Esophagus squamous epithelium (tissue), 5 donors: ENCODE measurements at regions not wholly inside any gene's neighbourhood (a gene's known extent, or its start where the extent isn't known, plus 50 kb on each side); places are given as distances from the start of the nearest gene placed in this dataset.
A peak's percentile ranks its signal among the peaks of the same experiment; 100 is the strongest.

Experiments used
- DNase-seq: peaks from one replicate; lab custom pipeline; 2025; lab: John Stamatoyannopoulos, UW
- H3K27ac ChIP-seq, 4 donors: fragments of 200-600 bp; sonication (generic); one replicate each; pipeline ENCODE4 v1.5.1; 2016 to 2019; ENCODE audit warnings: mild to moderate bottlenecking in 1 of 4
- H3K27me3 ChIP-seq, 4 donors: fragments of 200-600 bp; sonication (generic); 1 replicate in 3 of 4; 2 replicates in 1 of 4; pipeline versions ENCODE4 v1.5.1 to v1.6.0; 2017 to 2021; ENCODE audit warnings: antibody characterized with exemption in 1 of 4
- H3K36me3 ChIP-seq, 3 donors: fragments of 200-600 bp; sonication (generic); one replicate each; pipeline ENCODE4 v1.5.1; 2016 to 2019
- H3K4me1 ChIP-seq, 3 donors: fragments of 200-600 bp; sonication (generic); one replicate each; pipeline ENCODE4 v1.5.1; 2017 to 2019
- H3K4me3 ChIP-seq, 4 donors: fragments of 200-600 bp; sonication (generic); 1 replicate in 3 of 4; 2 replicates in 1 of 4; pipeline ENCODE4 v1.5.1; 2016 to 2019; ENCODE audit warnings: mild to moderate bottlenecking in 2 of 4, moderate library complexity in 1 of 4
- H3K9me3 ChIP-seq, 3 donors: fragments of 200-600 bp; sonication (generic); one replicate each; pipeline ENCODE4 v1.5.1; 2016 to 2019
- CTCF ChIP-seq, 6 experiments: fragments of 450-650 bp in 4 of 6; fragments of 200-600 bp in 2 of 6; sonication (generic) in 2 of 6; IDR thresholded peaks; one replicate each; pipeline ENCODE4 v1.5.1; 2016 to 2019; ENCODE audit warnings: antibody characterized with exemption in 6 of 6, mild to moderate bottlenecking in 4 of 6, moderate library complexity in 4 of 6
- POLR2A ChIP-seq, 4 donors: fragments of 450-650 bp; IDR thresholded peaks; one replicate each; pipeline ENCODE4 v1.6.1; 2017; ENCODE audit warnings: antibody characterized with exemption in 4 of 4, mild to moderate bottlenecking in 4 of 4, moderate library complexity in 3 of 4
- WGBS, 2 donors: methylation state at CpG; one replicate each; pipeline ENCODE4 v1.1.5; 2018; 5-methylcytosine and 5-hydroxymethylcytosine counted together
- intact Hi-C: fragments of 100-400 bp; cut with DNase I; formaldehyde crosslinking; loops from one replicate; pipeline ENCODE4 v1.15.0; 2022
- donor health status: DM: yes; HTN: yes; CAD: no.

DNA sequence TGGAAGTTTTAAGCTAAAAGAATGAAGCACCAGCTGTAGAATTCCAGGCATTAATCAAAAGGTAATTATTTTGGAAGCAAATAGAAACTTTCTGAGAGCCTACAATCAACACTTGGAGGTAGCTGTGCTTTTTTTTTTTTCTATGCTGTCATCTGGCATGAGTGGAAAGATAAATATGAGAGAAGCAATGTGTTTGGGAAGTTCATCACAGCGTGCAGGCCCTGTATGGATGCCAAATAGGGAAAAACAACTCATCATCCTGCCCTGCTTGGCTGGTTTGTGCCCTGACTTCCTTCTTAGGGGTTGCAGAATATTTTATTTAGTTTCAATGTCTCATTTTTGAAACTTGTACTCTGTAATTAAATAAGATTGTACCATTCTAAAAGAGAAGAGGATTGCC is 437.4 kb downstream of the PIK3C3 start:
- intact Hi-C loops, result no loop called here
- Histone ChIP-seq H3K9me3 (no peaks in the 10 kb centered on the region), H3K27me3 (no peaks in the 10 kb centered on the region), H3K27ac (peak overlapping the region in 1 of 4 donors; percentile 12), H3K4me3 (no peak overlapping the region), H3K4me1 (no peaks in the 10 kb centered on the region), H3K36me3 (no peaks in the 10 kb centered on the region)
- TF ChIP-seq POLR2A (IDR thresholded peaks at IDR 0.05) (no peak), CTCF (IDR thresholded peaks at IDR 0.05) (no peak)
- WGBS, 2 donors, result 8 to 31% methylated on average over 1 of the region's 1 CpG
- no peak for DNase-seq

DNA sequence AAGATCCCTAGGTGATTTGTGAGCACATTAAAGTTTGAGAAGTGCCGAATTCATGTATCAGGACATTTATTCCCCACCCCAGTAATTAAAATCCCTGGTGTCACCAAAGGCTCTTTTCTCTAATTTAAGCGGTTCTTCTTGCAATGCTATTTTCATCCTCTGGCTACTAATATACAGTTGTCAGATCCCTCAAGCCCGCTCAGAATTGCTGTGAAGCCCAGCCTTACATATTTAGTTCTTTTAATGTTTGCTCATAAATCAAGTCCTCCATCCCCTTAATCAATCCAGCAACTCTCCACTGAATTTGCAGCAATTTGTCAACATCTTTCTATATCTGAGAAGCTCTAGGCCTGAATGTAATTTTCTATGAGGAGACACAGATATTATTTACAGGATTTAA is 437.9 kb downstream of the PIK3C3 start:
- Histone ChIP-seq H3K4me3 (no peak overlapping the region), H3K36me3 (no peaks in the 10 kb centered on the region), H3K27me3 (no peaks in the 10 kb centered on the region), H3K4me1 (no peaks in the 10 kb centered on the region), H3K9me3 (no peaks in the 10 kb centered on the region), H3K27ac (peak overlapping the region in 1 of 4 donors; percentile 12)
- DNase-seq, result no peak
- intact Hi-C loops, result no loop called here
- TF ChIP-seq CTCF (IDR thresholded peaks at IDR 0.05) (no peak), POLR2A (IDR thresholded peaks at IDR 0.05) (no peak)
- 53% methylated on average over 3 of the region's 3 CpGs for WGBS, 2 donors

DNA sequence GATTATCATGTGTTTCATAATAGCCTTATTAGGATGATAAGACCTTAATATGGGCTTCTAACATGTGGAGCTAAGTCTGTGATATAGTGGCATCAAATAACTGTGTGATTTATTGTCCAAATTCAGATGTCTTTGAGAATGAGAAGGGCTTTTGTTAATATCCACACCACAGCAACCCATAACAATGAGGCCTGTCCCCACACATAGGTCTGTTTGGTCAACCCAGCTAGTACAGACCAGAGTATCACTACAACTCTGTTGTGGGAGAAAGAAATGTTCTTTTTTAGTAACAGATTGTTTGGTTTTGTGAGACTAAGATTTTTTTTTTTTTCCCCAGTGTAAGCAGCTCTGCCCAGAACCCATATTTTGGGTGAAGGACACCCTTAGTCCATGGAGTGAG is 439.2 kb downstream of the PIK3C3 start:
- Histone ChIP-seq H3K4me3 (no peak overlapping the region), H3K27ac (no peak overlapping the region), H3K4me1 (no peaks in the 10 kb centered on the region), H3K27me3 (no peaks in the 10 kb centered on the region), H3K36me3 (no peaks in the 10 kb centered on the region), H3K9me3 (no peaks in the 10 kb centered on the region)
- no peak for DNase-seq
- TF ChIP-seq CTCF (IDR thresholded peaks at IDR 0.05) (no peak), POLR2A (IDR thresholded peaks at IDR 0.05) (no peak)
- intact Hi-C loops, result no loop called here

- no peaks in the 10 kb centered on the region for H3K36me3 ChIP-seq
- H3K9me3 ChIP-seq, result no peaks in the 10 kb centered on the region
- H3K27me3 ChIP-seq, result no peaks in the 10 kb centered on the region
- no peak overlapping the region for H3K27ac ChIP-seq
- intact Hi-C loops, result no loop called here
- H3K4me3 ChIP-seq, result no peak overlapping the region
- DNase-seq, result no peak
- TF ChIP-seq CTCF (IDR thresholded peaks at IDR 0.05) (no peak), POLR2A (IDR thresholded peaks at IDR 0.05) (no peak)
- 71 to 85% methylated on average over 4 of the region's 4 CpGs for WGBS, 2 donors
- no peaks in the 10 kb centered on the region for H3K4me1 ChIP-seq
Measured at GRCh38 chr18:42401131-42401673, 446.2 kb downstream of the PIK3C3 start.

DNA sequence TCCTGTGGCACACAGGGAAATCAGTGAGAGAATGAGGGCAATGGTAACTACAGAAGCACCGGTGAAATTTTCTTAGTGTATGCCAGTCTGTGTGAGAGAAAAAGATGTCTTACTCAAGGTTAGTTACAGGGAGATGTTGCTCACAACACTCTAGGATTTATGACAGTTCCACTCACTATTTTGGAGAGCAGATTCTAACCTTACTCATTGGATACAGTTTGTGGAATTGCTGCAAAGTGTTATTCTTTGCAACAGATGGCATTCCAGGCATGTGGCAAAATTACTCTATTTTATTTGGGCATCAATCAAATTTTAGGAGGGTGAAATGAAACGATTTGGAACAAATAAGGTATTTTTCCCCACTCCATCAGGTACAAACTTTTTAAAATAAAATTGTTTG is 449.1 kb downstream of the PIK3C3 start:
- Histone ChIP-seq H3K36me3 (no peaks in the 10 kb centered on the region), H3K27me3 (no peaks in the 10 kb centered on the region), H3K4me1 (no peaks in the 10 kb centered on the region), H3K27ac (no peak overlapping the region), H3K9me3 (peaks cover 0 to 7% (median 0%) of the 10 kb centered on the region in 3 donors), H3K4me3 (no peak overlapping the region)
- TF ChIP-seq CTCF (IDR thresholded peaks at IDR 0.05), result no peak
- DNase-seq, result no peak
- intact Hi-C loops, result no loop called here
- 48 to 55% methylated on average over 2 of the region's 2 CpGs for WGBS, 2 donors
